ENCODE measurements at regions not wholly inside any gene's neighbourhood (a gene's known extent, or its start where the extent isn't known, plus 50 kb on each side); places are given as distances from the start of the nearest gene placed in this dataset.

DNA sequence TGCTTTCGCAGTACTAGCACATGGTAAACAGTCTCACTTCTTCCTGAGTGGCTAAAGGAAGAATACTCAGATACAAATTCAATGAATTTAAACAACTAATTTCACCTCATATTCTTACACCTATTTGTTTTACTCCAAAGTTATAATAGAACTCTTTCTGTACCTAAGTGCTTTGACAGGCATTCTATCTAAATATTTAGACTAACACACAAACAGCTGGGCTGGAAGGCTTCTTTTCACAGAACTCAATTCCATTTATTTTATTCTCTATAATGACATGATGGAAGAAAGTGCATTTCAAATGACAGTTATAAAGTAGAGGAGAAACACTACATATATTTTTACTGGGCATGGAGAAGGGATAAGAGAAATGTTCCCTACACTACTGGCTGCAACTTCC is 384.9 kb upstream of the SPTLC3 start:
- Histone ChIP-seq H3T11ph (ENCODE audit: low read length) (no peak overlapping the region), H3K9me3 (ENCODE audit: control insufficient read depth, low read depth, low read length) (no peaks in the 10 kb centered on the region), H3K79me2 (ENCODE audit: insufficient read depth, low read length) (no peaks in the 10 kb centered on the region), H3K4me1 (ENCODE audit: insufficient read depth, low read length) (no peaks in the 10 kb centered on the region), H4K5ac (ENCODE audit: insufficient read length, low read depth, low read length) (no peak overlapping the region), H4K8ac (replicated peaks; ENCODE audit: insufficient read length, low read depth, low read length) (no peak overlapping the region), H3K9ac (ENCODE audit: extremely low read depth, insufficient read length, low read length) (no peak overlapping the region), H2BK12ac (ENCODE audit: insufficient read length, low read depth, low read length) (no peak overlapping the region), H3K27me3 (ENCODE audit: insufficient read depth, low read length) (no peaks in the 10 kb centered on the region), H2BK120ac (ENCODE audit: low read depth, low read length, poor library complexity, severe bottlenecking) (no peak overlapping the region), H3K4me2 (ENCODE audit: insufficient read depth, insufficient read length, low read length) (no peak overlapping the region), H3K23me2 (ENCODE audit: insufficient read length, low read depth, low read length, poor library complexity, severe bottlenecking) (no peaks in the 10 kb centered on the region), H2AK5ac (ENCODE audit: insufficient read length, low read length) (no peak overlapping the region), H4K20me1 (ENCODE audit: control insufficient read depth, insufficient read depth, insufficient read length) (no peaks in the 10 kb centered on the region), H3K23ac (ENCODE audit: insufficient read length, low read depth, low read length) (no peak overlapping the region), H3K27ac (ENCODE audit: insufficient read length, low read depth, low read length) (no peak overlapping the region), H2BK20ac (ENCODE audit: low read depth, low read length, poor library complexity, severe bottlenecking) (no peak overlapping the region), H3K79me1 (ENCODE audit: insufficient read depth, low read depth, low read length, poor library complexity, severe bottlenecking) (no peaks in the 10 kb centered on the region), H2BK15ac (ENCODE audit: low read depth, low read length) (no peak overlapping the region), H2BK5ac (ENCODE audit: insufficient read length, low read length) (no peak overlapping the region), H2AFZ (ENCODE audit: low read length) (no peak overlapping the region), H3K14ac (ENCODE audit: insufficient read depth, low read length) (no peak overlapping the region), H3K18ac (ENCODE audit: insufficient read length, low read depth, low read length) (no peak overlapping the region), H3K4ac (ENCODE audit: low read depth, low read length) (no peak overlapping the region), H4K91ac (ENCODE audit: insufficient read length, low read depth, low read length) (no peak overlapping the region), H3K56ac (ENCODE audit: insufficient read length, low read depth, low read length) (no peak overlapping the region)
- Mint-ChIP-seq H3K36me3 (ENCODE audit: insufficient read depth in 1 of 3, low read depth in 3 of 3) (no peaks in the 10 kb centered on the region; a peak in 1 of 7 replicates), H3K27me3 (ENCODE audit: low read depth) (no peaks in the 10 kb centered on the region), H3K27ac (no peak overlapping the region), H3K4me1 (no peaks in the 10 kb centered on the region), H3K4me3 (no peak overlapping the region), H3K9me3 (no peaks in the 10 kb centered on the region)
- no CpG with 5 or more reads among the region's 1 CpG for WGBS (ENCODE audit: extremely low coverage, insufficient read length, low lambda C conversion rate)
- DNase-seq: no peak
- TF ChIP-seq, protein P1, sequence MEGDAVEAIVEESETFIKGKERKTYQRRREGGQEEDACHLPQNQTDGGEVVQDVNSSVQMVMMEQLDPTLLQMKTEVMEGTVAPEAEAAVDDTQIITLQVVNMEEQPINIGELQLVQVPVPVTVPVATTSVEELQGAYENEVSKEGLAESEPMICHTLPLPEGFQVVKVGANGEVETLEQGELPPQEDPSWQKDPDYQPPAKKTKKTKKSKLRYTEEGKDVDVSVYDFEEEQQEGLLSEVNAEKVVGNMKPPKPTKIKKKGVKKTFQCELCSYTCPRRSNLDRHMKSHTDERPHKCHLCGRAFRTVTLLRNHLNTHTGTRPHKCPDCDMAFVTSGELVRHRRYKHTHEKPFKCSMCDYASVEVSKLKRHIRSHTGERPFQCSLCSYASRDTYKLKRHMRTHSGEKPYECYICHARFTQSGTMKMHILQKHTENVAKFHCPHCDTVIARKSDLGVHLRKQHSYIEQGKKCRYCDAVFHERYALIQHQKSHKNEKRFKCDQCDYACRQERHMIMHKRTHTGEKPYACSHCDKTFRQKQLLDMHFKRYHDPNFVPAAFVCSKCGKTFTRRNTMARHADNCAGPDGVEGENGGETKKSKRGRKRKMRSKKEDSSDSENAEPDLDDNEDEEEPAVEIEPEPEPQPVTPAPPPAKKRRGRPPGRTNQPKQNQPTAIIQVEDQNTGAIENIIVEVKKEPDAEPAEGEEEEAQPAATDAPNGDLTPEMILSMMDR (conservative IDR thresholded peaks at IDR 0.05): no peak
